IPS-18c (cell line): ENCODE measurements at regions not wholly inside any gene's neighbourhood (a gene's known extent, or its start where the extent isn't known, plus 50 kb on each side); places are given as distances from the start of the nearest gene placed in this dataset.

ENCODE experiments used
- H3K4me3 ChIP-seq: 2 replicates; pipeline ENCODE4 v1.7.0; 2013; ENCODE audit warnings: low read depth, mild to moderate bottlenecking, low read length, moderate library complexity; ENCODE audit not compliant: insufficient read depth
- H3K9me3 ChIP-seq: one replicate; pipeline ENCODE4 v1.6.1; 2013; ENCODE audit warnings: mild to moderate bottlenecking, low read length, moderate library complexity; ENCODE audit not compliant: control insufficient read depth, insufficient read depth

DNA sequence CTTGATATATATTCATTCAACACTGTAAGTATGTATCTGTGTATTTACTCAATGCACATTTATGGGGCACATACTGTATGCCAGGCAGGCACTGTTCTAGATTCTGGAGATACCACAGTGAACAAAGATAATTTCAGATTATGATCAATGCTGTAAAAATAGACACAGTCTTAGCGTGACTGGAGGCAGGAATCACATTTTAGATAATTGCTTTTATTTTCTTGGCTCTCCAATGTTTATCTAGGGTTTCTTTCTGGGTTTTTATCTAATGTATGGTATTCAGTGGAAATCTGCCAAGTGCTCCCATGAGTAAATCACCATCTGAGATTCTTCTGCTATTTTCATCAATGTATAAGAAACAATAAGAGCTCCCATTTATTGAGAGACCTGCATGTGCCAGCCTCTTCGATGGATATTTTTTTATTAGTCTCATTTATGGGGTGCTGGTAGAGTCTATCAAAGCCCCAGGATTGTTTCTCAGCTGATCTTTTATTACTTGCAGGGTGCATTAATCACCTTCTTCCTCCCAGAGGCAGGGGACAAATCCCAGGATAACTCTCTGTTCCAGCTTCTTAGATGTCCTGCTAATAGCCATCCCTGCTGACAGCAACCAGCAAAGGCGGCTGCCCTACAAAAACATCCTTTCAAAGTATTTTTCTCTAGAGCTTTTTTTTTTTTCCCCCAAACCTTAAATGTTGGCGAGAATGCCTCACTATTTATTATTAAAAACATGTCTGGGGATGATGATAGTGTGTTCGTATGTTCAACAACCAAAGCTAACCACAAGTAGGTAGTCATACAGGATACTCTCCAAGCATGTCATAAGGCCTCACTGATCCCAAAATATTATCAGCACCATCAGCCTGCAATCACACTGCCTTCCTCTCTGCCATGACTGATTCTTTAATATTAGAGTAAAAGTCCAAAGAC is 331.0 kb upstream of the RASGRP1 start:
- Histone ChIP-seq H3K4me3 (no peak overlapping the region), H3K9me3 (no peaks in the 10 kb centered on the region)

DNA sequence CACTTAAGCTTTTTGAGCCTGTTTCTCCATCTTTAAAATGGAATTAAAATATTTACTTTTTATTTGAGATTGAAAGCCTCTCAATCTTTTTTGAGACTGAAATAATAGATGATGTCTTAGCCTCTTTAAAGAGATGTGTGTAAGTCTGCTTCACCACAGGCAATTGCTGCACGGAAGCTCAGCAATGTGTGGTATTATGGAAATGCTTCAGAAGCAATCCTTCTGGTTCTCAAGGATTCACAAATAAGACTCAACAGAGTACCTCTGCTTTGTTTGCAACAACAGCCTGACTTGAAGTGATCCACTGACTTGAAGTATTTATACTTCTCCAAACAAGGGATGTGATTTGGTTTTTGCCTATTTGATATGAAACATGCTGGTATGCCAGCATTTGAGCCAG is 332.0 kb upstream of the RASGRP1 start:
- Histone ChIP-seq H3K9me3 (no peaks in the 10 kb centered on the region), H3K4me3 (no peak overlapping the region)

DNA sequence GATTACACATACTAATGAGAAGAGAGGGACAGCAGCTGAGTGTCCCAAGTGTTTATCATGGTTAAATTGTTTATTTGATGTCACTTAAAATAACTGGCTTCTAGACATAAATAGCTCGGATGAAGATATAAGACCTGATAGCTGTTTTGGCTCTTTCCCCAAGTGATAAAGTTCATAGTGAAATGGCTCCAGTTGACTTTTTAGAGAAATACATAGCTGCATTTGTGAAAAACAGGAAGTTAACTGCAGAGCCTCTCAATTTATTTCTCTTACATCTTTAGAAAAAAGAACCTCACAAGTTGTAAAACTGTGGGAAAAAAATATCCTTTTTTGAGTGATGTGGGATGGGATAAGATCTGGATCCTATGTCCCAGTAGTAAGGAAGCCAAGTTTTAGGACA is 332.9 kb upstream of the RASGRP1 start:
- Histone ChIP-seq H3K4me3 (no peak overlapping the region), H3K9me3 (no peaks in the 10 kb centered on the region)

DNA sequence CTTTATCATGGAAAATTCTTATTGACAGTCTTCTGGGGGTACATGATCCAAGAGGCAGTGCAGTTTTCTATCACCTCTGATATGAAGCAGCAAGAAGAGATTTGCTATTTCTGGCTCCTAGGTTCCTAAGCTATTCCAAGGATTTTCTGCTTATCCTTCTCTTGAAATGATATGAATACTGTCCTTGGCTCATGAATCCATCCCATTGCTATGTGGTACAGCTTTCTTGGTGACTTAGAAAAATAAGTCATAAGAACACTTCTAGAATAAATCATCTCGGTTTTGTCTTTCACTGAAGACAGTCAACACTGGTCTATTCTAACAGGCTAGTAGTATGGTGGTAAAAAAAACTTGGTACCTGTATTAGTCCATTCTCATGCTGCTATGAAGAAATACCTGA is 333.6 kb upstream of the RASGRP1 start:
- no peaks in the 10 kb centered on the region for H3K9me3 ChIP-seq
- H3K4me3 ChIP-seq, result no peak overlapping the region

DNA sequence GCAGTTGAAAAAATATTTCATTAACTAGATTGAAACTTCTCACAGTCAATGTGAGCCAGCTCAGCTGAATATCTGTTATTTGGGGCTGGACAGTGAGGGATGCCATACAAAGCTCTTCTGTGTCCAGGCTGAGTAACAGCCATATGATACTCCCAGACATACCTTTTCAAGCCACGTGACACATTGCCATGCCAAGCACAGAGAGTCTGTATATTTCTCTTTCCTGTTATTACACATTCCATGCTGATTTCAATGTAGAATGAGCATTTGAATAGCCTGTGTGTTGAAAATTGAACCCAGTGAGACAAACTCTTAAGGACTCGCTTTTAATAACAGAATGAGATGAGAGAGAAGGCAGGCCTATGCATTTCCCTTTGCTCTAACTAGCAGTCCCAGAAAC is 334.7 kb upstream of the RASGRP1 start:
- no peak overlapping the region for H3K4me3 ChIP-seq
- no peaks in the 10 kb centered on the region for H3K9me3 ChIP-seq

DNA sequence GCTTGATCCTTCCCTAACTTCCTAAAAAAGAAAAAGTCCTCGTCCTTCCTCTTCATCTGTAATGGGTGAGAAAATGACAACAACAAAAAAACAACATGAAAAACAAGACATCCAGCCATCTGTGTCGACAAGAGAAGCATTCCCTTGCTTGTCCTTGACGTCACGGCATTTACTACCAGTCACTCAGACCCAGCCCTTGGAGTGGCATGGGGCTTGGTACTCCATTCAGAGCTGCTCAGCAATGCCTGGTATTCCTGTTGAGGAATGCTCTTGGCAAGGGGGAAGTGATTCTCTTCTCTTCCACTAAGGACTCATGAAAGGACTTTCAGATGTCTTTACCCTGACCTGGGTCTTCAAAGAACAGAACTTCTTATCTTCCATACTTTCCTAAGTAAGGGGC is 339.7 kb upstream of the RASGRP1 start:
- no peak overlapping the region for H3K4me3 ChIP-seq
- H3K9me3 ChIP-seq, result no peaks in the 10 kb centered on the region

DNA sequence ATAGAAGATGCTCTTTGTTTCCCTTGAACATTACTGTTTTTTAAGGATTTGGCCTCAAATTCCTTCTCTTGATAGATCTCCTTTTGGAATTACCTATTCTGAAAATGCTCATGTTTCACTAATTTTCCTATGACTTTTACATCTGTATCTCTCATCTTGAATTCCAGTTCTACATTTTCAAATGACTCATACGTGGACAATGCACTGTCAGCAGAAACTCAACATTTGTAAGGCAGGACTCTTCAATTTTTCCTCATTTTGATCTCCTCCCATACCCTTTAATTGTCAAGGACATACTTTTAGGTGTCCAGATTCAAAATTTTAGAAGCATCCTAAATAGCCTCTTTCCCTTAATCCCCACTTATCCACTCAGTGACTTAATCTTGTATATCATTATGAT is 341.0 kb upstream of the RASGRP1 start:
- Histone ChIP-seq H3K4me3 (no peak overlapping the region), H3K9me3 (no peaks in the 10 kb centered on the region)

DNA sequence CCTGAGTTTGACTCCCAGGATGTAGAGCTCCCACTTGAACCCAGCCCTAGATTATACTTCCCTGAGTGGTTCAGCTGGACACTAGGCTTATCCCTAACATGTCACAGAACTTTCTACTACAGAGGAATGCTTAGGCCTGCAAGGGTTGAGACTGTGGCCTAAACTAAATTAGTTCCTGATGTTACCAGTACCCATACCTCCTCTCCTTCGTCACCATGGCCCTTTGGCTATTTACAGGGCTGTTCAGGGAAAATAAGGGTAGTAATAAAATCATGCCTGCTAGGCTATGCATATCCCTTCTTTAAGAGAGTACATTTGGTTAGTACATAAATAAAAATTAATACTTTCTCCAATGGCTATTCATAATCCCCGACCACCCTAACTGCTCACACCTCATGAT is 356.4 kb upstream of the RASGRP1 start:
- no peaks in the 10 kb centered on the region for H3K9me3 ChIP-seq

DNA sequence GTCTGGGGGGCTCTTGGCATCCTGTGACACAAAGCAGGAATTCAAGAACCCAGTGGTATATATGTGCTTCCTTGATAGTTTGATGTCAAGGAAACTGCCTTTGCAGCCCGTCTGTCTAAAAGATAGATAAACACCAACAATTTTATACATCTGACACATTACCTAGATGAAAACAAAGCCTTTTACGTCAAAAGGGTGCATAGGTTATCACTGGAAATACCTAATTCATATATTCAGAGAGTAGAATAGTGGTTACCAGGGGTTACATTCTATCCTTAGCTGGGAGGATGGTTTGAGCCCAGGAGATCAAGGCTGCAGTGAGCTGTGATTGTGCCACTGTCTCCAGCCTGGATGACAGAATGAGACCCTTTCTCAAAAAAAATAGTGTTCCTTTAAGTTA is 356.9 kb upstream of the RASGRP1 start:
- H3K9me3 ChIP-seq, result no peaks in the 10 kb centered on the region
- no peak overlapping the region for H3K4me3 ChIP-seq

More for the DNA sequence above, 356.4 kb upstream of the RASGRP1 start:
- H3K4me3 ChIP-seq, result no peak overlapping the region

DNA sequence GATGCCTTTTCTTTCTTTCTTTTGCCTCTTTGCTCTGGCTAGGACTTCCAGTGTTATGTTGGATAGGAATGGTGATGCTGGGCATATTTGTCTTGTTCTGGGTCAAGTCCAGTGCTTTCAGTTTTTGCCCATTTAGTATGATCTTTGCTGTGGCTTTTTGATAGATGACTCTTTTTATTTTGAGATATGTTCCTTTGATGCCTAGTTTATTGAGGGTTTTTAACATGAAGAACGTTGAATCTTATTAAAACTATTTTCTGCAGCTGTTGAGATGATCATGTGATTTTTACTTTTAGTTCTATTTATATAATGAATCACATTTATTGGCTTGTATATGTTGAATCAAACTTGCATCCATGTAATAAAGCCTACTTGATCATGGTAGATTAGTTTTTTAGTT is 363.8 kb upstream of the RASGRP1 start:
- Histone ChIP-seq H3K9me3 (no peaks in the 10 kb centered on the region), H3K4me3 (no peak overlapping the region)

DNA sequence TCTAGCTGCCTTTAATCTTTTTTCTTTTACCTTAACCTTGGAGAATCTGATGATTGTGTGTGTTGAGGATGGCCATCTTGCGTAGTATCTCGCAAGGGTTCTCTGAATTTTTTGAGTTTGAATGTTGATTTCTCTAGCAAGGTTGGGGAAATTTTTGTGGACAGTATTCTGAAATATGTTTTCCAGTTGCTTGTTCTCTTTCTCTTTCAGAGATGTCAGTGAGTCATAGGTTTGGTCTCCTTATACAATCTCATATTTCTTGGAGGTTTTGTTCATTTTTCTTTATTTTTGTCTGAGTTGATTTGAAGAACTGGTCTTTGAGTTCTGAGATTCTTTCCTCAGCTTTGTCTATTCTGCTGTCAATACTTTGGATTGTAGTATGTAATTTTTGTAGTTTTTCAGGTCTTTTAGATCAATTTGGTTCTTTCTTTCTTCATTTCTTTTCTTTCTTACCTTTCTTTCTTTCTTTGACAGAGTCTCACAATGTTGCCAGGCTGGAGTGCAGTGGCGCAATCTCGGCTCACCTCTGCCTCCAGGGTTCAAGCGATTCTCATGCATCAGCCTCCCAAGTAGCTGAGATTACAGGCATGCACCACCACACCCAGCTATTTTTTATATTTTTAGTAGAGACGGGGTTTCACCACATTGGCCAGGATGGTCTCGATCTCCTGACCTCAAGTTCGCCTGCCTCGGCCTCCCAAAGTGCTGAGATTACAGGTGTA is 366.4 kb upstream of the RASGRP1 start:
- Histone ChIP-seq H3K4me3 (no peak overlapping the region), H3K9me3 (no peaks in the 10 kb centered on the region)

DNA sequence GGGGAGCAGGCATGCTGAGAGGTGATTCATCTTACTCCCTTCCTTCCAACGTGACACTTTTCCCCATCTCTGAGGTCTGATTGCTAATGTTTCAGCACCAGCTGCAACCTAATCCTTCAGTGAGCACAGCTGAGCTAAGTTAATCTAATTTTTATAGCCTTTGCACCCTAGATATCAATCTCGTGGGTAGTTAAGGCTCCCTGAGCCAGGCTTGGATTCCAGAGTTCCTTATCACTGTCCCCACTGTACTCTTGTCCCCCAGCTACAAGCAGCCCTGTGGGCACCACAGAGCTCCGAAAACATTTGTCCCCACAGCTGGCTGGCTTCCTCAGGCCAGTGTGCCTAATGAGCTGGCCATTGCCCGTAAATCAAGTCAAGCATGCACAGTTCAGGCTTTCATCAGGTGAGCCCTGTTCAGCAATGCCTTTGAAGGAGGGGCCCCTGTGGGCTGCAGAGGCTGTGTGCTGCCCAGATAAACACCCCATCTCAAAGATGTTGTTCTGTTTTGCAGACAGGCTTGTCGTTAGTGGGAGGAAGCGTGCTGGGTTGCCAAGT is 376.9 kb upstream of the RASGRP1 start:
- H3K9me3 ChIP-seq, result no peaks in the 10 kb centered on the region
- H3K4me3 ChIP-seq, result no peak overlapping the region

DNA sequence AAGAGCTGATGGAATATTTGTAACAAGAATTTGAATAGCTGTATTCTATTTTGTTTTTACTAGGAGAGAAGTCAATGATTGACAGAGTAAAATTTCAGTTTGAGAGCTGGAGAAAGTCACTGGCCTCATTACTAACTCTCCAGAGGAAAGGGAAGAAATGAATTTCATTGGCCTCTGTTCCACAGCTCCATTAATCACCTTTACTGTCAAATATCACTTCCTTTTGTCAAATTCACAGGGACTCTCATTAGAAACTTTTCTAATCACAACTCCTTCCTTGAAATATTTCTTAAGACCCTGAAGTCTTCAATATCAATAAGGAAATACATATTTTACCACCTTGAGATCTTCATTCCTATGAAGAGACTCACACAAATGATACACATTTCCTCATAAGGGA is 379.9 kb upstream of the RASGRP1 start:
- H3K9me3 ChIP-seq, result no peaks in the 10 kb centered on the region
- H3K4me3 ChIP-seq, result no peak overlapping the region

DNA sequence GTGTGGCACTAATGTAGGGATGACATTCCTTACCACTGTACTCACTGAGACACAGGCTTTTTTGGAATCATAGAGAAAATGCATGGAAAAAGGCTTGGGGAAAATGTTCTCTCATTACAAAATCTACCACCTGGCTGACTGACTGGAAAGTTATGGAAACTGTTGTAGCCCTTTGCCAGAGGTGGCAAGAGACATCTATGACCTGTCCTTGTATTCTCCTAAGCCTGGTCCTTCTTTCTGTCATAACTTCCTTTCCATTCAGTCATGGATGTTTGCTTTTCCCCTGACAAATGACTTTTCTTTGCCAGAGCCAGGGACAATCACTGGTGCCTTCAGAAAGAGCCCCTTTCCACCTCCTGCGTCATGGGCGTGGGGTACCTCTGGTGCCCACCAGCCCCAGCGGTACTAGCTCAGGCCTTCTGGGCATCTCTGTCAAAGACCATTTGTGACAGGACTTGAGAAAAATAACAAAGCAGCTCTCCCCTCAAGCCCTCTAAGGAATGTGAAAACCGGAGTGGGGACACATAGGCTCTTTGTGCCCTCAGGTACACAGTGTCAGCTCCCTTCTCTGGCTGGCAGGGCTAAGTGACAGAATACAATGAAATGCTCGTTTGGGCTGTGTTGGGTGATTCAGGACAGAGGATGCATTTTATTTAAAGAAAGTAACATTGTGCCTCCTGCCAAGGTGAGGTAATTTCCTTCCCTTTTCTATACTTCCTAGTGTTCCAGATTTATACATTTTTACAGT is 381.1 kb upstream of the RASGRP1 start:
- Histone ChIP-seq H3K9me3 (no peaks in the 10 kb centered on the region), H3K4me3 (no peak overlapping the region)

DNA sequence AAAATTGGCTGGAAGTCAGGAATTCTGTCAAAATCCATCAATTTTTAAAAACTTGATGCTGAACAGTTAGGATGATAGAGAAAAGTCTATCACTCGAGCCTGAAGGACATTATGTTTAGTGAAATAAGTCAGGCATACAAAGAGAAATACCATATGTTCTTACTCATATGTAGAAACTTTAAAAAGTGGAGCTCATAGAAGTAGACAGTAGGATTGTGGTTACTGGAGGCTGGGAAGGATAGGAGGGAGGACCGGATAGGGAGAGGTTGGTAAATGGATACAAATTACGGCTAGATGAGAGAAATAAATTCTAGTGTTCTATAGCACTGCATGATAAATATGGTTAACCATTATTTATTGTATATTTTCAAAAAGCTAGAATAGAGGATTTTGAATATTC is 389.5 kb upstream of the RASGRP1 start:
- no peak overlapping the region for H3K4me3 ChIP-seq
- H3K9me3 ChIP-seq, result no peaks in the 10 kb centered on the region

DNA sequence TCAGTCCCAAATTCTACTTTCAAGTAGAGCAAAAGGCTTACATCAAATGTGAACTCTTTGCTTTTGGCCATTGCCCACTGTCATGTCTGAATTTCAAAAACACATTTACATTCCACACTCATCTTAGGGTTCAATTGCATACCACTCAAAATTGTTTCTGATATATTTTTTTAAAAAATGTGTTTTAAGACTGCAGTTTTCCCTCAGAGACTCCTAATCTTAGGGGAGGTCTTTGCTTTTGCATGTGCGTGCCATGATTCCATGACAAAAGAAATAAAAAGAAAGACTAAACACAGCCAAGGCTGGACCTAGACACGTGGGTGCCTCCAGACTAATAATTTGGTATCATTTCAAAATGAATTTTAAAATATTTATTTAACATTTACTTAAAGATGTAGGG is 396.8 kb upstream of the RASGRP1 start:
- H3K4me3 ChIP-seq, result no peak overlapping the region
- no peaks in the 10 kb centered on the region for H3K9me3 ChIP-seq

DNA sequence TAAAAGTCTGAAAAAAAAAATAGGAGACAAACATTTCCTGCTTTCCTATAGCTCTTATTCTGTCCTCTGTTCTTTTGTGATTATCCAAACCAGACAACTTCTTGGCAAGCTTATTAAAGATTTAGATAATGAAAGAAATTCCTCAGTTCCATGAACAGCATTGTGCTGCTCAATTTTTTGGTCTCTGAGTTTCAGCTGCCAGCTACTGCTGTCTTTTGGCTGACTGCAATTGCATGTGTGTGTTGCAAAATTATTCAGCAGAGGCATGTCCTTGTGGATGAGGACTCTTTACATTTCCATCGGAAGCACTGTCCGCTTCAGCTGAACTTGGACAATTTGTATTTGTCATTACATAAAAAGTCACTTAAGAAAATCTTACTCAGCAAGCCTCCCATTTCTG is 397.3 kb upstream of the RASGRP1 start:
- Histone ChIP-seq H3K4me3 (no peak overlapping the region), H3K9me3 (no peaks in the 10 kb centered on the region)
